Stimulated activated CD4-positive, alpha-beta T cell treated with anti-CD3 and anti-CD28 coated beads, Interleukin-4, amount 100 ng/mL, for 4 hours (primary cell): ENCODE measurements at regions not wholly inside any gene's neighbourhood (a gene's known extent, or its start where the extent isn't known, plus 50 kb on each side); places are given as distances from the start of the nearest gene placed in this dataset.

Experiments
- DNase-seq, 2 experiments: peaks; one replicate each; pipeline ENCODE4 v3.0.0-alpha.2; 2020

- no peak for DNase-seq
Measured at GRCh38 chr15:62757535-62757934, 285.0 kb upstream of the TPM1 start.

DNA sequence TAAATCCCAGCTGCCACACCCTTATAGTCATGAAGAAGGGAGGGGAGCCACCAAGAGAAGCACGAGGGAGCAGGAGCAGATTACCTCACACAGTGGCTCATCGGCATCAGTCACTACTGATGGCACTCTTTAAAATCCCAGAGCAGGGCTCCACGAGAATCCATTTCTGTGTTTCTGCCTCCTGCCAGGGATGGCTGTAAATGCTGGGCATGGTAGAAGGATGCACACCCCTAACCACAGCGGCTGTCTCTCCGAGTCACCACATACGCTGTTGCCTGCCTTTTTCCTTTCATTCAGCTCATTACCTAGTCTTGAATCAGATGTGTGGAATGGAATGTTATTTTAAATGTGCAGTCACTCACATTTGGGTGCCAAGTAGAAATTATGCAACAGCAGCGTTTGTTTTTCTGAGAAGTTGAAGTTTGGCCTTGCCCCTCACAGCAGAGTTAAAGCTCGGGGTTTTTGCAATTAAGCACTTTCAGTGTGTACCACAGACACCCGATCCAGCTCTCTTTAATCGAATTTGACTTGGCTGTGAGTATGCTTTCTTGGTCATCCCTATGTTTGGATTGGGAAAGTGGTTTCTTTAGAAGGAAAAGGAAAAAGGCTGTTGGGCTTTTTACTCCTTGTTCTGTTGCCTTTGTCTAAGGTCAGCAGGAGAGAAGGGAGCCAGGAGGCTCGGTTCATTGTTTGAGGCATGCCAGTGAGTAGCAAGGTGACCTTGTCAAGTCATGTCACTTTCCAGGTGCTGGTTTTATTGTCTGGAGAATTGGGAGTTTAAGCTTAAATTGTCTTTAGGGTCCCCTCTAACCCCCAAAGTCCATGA, 284.2 kb upstream of the TPM1 start:
- DNase-seq = no peak

DNA sequence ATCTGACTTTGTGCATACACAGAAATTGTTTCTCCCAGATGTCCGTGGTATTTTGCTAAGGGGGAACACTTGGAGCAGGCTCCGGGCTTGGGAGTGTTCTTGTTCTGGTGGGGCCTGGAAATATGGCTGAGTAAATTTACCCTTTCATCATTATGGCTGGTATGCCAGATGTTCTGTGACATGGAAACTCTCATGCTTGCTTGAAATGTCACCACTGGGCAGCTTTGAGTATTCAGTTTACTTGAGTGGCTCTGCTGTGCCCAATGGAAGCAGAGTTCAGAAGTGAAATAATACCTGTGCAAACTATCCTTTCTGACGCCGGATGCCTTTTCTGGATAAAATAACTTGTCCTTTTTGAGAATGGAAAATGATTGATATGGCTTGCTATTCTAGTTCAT, 283.6 kb upstream of the TPM1 start:
- DNase-seq = no peak

DNA sequence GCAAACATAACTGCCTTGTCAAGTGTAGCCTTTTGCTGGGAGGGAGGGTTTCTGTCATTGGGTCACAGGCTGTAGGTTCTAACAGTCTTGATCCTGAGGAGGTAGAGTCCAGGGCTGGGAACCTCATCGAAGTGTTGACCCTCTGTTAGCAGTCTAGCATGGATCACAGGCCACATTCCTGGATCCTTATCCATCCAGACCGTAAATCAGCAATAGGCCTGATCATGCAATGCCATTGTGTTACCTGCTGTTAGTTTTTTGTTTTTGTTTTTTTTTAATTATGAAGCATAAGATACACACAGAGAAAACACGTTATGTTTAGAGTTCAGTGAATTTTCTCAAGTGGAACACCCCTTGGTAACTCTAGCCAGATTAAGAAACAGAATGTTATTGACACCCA, 282.0 kb upstream of the TPM1 start:
- DNase-seq = no peak

DNA sequence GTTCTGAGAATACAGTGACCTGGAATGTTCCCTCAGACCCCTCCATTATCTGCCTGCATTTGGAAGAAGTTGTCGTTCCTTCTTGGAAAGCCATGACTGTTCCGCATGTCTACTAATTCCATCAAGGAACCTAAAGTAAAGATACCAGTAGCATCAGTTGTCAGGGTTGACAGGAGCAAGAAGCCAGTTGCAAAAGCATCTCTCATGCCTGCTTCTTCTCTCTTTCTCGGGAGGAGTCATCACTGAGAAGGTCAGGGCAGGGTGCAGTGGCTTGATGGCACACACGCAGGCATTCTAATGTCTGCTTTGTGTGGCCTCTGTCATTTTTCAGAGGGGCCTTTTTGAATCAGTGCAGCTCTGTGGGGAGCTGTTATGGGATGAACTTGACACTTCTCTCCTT, 276.6 kb upstream of the TPM1 start:
- DNase-seq = no peak

GRCh38 chr15:62766599-62766998, 275.9 kb upstream of the TPM1 start:
- DNase-seq = no peak

- DNase-seq = no peak
Measured at GRCh38 chr15:62769604-62770003, 272.9 kb upstream of the TPM1 start.

- DNase-seq = no peak
Measured at GRCh38 chr15:62770111-62770660, 272.4 kb upstream of the TPM1 start.

DNA sequence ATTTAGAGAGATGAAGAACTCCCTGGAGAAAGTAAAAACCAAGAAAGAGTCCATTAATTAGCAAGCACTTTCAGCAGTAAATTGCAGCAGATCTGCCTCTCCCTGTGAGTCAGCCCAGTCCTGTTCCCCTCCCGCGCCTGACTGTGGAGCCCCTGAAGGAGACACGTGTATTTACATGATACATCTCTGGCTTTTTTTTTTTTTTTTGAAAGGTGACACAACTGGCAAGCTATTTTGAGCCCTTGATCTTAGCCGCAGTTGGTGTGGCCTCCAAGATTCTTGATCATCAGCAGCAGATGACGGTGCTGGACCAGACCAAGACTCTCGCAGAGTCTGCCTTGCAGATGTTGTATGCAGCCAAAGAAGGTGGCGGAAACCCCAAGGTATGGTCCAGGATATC, 271.8 kb upstream of the TPM1 start:
- no peak for DNase-seq

- no peak for DNase-seq
Measured at GRCh38 chr15:62771234-62771633, 271.3 kb upstream of the TPM1 start.

DNA sequence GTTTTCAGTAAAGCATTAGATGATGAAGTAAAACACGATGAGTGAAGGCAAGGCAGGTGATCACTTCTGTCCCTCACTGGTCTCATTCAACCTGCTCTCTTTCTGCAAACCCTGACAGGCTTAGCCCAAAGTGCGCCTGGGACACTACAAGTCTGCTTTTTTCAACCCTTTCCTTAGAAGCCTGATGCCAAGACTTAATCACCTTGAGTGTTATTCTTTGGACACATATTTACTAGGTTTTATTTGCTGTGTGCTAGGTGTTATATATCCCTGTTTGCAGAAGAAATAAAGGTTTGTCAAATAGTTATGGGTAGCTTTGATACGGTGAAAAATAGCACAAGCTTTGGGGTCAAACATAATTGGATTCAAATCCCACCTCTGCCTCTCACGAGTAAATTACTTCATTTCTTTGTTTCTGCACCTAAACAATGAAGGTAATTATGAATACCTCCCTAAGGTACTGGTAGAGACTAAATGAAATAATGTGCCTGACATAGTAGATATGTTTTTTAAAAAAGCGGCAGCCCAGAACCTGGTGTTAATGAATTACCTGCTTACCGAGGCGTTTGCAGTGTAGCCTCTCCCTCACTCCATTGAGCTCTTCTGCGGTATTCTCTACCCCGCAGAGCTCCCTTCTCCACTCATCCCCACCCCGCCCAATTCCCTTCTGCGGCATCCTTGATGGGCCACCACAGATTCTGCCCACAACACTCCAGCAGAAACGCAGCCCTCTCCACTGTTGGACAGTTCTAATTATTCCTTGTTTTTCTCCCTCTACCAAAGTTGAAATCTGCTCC, 269.0 kb upstream of the TPM1 start:
- no peak for DNase-seq

DNA sequence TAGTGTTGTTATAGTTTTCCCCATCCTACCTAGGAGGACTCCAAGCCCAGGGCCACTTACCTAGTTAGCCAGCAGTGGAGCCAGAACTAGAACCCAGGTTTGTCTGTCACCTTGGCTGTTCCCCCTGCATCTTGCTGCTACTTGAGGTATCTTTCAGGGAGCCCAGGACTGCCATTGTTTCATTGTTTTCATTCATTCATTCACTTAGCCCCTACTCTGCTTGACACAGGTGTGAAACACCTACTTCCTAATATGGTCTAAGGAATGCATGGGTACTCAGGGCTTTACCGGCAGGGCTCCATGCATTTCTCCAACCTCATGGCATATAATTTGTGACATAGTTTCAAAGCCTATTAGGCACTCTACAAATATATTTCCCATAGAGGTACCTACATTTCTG, 266.6 kb upstream of the TPM1 start:
- no peak for DNase-seq

GRCh38 chr15:62777671-62778070, 264.9 kb upstream of the TPM1 start:
- no peak for DNase-seq

GRCh38 chr15:62779036-62779770, 263.3 kb upstream of the TPM1 start:
- no peak for DNase-seq

- no peak for DNase-seq
Measured at GRCh38 chr15:62779899-62780298, 262.6 kb upstream of the TPM1 start.

- DNase-seq = no peak
Measured at GRCh38 chr15:62781081-62781497, 261.5 kb upstream of the TPM1 start.

GRCh38 chr15:62782071-62782841, 260.3 kb upstream of the TPM1 start:
- no peak for DNase-seq

- DNase-seq = no peak
Measured at GRCh38 chr15:62782896-62783295, 259.7 kb upstream of the TPM1 start.

DNA sequence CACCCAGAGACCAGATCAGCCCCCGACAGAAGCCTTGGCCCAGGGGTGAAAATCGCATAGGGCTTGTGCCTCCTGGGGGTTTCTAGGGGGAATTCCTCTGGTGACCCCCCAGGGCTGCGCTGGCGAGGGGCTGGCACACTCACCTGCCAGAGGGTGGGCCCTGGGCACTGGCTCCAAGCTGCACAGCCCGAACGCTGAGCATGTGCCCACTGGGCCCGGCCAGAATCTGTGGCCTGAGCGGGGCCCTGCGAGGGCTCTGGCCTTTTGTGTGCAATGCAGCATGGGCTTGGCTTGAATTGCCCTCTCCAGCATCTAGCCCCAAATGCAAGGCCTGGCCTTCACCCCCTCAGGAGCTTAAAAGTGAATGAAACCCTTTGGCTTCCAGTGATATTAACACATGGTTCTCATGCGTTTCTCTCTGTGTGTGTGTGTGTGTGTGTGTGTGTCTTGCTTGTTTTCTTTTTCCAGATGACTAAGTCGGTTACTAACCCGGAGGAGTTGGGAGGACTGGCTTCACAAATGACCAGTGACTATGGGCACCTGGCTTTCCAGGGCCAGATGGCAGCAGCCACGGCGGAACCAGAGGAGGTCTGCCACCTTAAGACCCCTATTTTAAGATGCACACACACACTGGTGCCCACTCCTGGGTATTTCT, 259.1 kb upstream of the TPM1 start:
- no peak for DNase-seq

DNA sequence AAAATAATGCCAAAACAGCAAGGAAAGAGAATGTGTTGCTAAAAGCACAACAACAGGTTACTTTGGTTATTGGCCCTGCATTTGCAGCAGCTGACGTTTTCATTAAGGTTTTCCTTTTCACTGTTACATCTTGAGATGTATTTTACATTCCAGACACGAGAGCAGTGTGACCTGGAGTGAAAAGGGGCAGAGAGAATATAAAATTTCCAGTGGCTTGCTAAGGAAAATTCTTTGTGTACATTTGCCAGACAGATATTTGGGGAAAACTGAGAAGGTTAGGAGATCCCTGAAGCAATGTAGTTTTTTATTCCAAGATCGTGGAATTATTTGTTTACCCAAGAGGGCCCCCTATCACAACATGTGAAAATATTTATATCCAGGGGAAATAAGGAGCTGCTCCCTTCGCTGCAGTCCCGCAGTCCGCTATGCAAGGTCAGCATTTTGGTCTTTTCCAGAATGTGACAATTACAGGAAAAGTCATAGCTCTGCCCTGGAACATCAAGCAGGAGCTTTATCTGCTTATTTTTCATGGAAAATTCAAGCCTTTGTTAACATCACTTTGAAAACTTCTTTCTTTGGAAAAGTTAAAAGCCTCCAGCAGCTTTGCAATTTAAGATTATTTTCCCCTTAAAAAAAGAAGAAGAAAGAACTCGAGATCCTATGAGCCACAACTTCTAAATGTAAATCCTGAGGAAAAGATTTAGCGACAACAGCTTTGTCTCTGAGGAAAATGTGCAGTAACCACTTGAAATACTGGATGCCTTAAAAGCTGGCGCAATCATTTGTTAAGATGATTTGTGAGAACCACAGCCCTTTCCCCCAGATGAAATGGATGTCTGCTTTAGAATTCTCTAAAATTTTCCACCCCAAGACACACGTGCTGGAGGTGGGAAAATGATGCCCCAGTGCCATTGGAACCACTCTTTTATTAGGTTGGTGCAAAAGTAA, 256.4 kb upstream of the TPM1 start:
- no peak for DNase-seq

- DNase-seq = no peak
Measured at GRCh38 chr15:62787401-62787800, 255.1 kb upstream of the TPM1 start.
